Ammon's horn (tissue), 1 donor: ENCODE measurements at regions not wholly inside any gene's neighbourhood (a gene's known extent, or its start where the extent isn't known, plus 50 kb on each side); places are given as distances from the start of the nearest gene placed in this dataset.
"Not testable (repeated sequence)": the region's sequence is repeated elsewhere in the genome, so short reads cannot be mapped to it uniquely, and the experiment has no call there.

Experiments used
- DNase-seq: peaks from one replicate; pipeline ENCODE4 v3.0.0-alpha.2; 2016; ENCODE audit warnings: low spot score

DNA sequence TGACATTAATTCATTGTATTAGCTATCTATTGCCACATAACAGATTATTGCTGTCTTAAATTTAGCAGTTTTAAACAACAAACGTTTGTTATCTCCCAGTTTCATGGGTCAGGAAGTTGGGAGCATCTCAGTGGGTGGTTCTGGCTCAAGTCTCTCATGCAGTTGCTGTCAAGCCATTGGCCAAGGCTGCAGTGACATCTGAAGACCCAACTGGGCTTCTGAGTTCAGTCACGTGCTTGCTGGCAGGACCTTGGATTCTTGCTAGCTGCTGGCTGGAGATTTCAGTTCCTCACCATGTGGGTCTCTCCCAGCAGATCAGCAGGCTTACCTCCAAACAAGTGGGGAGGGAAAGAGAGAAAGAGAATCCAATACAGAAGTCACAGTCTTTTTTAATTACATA lies 152.6 kb upstream of the EXOC2 start:
- no peak for DNase-seq

DNA sequence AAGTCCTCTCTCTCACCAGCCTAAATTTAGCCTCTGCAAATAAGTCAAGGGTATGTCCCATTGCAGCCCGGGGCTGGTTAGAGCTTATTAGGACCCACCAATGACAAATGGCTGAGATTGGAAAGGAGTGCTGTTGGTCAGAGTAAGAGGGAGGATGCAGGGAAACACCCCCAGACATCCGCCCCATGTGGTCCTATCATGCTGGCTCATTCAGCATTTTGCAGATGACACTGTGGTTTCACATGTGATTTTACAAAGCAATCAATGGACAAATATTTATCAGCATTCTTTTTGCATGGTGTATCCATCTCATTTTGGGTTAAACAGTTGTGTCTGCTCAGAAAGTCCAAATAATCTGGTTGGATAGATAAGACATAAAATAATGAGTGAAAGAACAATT lies 152.2 kb upstream of the EXOC2 start:
- no peak for DNase-seq

DNA sequence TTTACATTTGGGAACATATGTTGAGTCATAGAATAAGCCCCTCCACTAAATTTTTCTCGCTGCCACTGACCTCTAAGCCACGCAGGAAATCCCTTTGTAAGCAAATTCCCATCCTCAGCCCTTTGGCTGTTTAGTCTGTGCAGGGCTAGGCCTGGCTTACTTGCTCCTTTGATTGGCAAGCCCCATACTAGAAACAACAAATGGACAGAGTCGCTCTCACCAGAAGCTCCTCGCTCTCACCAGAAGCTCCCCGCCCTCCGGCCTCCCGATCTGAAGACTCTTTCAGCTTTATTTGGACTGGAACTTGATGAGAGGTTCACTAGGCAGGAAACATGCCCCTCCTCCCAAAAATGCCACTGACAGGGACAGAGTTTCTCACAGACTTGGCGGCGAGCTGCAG lies 149.2 kb upstream of the EXOC2 start:
- DNase-seq = no peak

DNA sequence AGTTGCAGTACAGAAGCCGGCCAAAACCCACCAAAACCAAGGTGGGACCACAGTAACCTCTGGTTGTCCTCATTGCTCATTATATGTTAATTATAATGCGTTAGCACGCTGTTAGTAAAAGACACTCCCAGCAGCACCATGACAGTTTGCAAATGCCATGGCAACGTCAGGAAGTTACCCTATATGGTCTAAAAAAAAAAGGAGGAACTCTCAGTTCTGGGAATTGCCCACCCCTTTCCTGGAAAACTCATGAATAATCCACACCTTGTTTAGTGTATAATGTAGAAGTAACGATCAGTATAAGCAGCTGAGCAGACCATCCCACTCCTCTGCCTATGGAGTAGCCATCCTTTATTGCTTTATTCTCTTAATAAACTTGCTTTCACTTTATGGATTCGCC lies 148.6 kb upstream of the EXOC2 start:
- no peak for DNase-seq

DNA sequence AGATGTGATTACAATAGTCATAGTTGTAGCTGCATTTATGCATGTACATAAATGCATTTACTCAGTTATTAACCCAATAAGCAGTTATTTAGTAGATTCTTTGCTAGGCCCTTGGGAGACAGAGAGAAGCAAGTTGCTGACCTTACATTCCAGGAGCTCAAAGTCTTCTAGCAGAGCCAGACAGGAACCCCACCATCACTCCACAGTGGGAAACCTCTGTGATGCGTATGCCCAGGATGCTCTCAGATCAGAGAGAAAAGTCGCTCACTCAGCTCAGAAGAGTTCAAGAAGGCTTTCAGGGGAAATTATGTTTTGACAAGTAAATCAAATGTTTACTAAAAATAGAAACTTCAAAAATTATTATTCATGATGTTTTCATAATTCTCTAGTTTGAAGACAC lies 146.3 kb upstream of the EXOC2 start:
- DNase-seq = no peak

DNA sequence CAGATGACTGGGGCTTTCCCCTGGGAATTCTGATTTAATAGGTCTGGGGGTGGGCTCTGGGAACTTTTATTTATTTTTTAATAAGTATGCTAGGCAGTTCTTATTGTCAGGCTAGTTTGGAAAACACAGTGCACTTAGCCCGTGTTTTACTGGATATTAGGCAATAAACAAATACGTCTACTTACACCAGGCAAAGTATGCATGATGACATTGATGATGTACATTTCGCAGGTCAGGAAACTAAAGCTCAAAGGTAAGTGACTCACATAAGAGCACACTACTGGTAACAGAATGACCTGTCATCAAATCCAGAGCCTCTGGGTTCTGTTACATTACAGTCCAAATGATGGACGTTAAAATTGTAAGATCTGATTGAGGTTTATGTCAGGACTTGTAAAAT lies 144.4 kb upstream of the EXOC2 start:
- no peak for DNase-seq

DNA sequence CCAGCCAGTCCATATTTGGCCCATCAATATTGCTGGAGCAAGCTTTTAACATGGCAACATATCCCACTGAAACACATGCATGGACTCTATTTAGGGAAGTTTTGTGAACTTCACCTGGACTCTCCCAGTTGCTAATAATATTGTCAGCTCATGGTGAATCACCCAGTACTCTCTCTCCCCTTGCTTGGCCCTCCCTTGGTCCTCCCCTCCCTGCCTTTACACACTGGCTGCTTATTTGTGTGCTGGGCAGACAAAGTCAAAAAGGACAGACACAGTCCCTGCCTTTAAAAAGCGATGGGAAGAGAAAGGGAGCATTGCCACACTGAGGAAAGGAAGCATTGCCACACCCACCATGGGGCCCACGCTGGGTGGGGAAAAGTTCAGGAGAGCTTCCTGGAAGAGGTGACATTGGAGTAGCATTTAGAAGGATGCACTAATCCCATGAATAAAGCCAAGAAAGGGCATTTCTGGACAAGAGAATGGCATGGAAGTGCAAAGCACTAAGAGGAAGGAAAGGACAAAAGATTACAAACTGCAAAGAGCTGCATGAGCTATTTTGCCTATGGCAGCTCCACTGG lies 143.4 kb upstream of the EXOC2 start:
- no peak for DNase-seq

DNA sequence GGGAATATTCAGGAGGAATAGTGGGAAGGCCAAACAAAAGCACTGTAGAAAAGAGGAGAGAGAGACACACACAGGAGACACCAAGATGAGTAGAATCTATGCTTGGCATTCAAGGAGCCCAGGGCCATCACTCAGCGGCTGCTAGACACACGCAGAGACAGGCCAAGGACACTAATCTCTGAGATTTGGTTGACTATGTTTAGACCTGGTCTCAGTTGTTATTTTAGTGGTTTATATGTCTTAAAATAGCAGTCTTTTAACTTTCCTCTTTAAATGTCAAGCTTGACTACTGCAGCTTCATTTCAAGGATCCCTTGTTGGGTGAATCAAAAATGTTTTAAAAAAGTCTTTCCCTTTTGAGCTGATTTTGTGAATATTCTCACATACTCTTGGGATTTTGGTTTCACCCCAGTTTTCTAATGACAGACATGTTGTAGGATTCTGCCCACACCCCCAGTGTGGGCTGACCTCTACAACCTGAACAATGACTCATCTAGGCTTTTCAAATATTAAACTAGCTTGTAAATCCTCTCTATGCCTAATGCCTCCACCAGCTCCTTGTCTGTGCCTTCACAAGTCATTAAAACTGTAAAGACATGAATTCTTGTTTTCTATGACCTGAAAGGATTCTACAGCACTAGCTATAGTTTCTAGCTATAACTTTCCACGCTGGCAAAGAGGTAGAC lies 142.7 kb upstream of the EXOC2 start:
- DNase-seq = no peak

DNA sequence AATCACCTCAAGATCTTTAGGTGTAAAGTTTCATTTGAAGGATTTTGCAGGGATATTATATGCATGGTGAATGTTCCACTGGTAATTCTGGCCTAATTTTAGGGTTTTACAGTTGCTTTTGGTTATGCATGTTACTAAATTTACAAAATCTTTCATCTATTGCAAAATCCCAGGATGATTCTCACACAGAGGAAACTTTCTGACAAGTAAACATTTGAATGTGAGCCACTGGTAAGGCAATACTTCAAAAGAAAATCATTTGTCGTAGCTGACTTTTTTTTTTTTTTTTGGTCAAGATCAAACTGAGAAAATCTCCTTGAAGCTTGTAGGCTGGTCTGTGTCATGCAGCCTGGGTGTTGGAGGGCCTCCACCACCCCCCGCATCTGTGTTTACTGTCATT lies 141.9 kb upstream of the EXOC2 start:
- DNase-seq = no peak

DNA sequence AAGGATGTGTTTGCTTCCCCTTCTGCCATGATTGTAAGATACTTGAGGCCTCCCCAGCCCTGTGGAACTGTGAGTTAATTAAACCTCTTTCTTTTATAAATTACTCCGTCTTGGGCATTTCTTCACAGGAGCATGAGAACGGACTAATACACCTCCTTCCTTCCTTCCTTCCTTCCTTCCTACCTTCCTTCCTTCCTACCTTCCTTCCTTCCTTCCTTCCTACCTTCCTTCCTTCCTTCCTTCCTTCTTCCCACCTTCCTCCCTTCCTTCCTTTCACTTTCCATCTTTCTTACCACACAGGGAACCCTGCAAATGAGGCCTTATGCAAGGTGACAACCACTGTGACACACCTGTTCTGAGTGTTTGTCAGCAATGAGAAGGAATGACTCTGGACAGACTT lies 141.3 kb upstream of the EXOC2 start:
- DNase-seq = no peak

DNA sequence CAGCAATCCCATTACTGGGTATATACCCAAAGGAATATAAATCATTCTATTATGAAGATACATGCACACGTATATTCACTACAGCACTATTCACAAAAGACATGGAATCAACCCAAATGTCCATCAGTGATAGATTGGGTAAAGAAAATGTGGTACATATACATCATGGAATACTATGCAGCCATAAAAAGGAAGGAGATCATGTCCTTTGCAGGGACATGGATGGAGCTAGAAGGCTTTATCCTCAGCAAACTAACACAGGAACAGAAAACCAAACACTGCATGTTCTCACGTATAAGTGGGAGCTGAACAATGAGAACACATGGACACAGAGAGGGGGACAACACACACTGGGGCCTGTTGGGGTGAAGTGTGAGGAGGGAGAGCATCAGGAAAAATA lies 139.9 kb upstream of the EXOC2 start:
- not testable (repeated sequence) for DNase-seq

DNA sequence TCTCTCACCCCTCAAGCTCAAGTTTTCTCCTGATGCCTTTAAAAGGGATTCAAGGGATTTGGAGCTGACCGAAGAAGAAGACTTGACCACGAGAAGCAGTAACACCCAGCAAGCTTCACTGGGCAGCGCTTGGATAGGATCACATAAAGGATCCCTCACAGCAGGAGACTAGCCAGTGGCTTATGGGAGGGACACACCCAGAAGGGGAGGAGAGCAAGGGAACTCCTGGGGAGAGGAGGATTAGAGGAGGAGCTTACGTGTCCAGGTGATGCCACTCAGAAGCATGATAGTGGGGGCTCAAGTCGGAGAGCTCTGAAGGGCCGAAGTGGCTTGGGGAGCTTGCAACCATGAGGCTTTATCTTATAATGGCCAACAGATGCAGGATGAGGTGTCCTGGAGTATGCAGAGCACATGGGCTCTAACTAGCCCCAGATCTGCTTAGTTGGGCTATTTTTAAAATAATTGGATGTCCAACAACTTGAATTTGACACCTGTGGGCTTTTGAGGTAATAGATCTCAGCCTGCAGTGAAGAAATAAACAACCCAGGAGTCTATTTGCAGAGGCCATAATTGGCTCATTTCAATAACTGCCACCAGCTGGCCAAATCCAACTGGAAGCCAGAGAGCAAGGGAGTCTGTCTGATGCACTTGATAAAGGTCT lies 137.9 kb upstream of the EXOC2 start:
- DNase-seq = no peak

DNA sequence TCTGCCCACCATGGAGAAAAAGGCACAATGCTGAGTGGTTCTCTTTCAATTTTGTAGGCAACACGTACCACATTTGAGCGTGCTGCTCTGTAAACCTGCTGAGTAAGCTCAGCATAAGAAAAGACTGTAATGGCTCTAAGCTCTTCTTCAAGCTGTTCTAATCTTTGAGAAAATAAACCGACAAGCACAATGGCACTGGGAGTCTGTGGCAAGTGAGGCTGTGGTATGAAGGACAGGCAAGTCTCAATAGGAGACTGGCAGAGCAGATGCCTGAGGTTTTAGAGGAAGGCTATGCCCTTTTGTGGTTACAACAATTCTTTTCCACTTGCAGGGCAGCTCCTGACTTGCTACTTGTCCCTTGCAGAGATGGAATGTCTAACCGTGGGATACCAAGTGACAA lies 136.7 kb upstream of the EXOC2 start:
- DNase-seq = no peak

DNA sequence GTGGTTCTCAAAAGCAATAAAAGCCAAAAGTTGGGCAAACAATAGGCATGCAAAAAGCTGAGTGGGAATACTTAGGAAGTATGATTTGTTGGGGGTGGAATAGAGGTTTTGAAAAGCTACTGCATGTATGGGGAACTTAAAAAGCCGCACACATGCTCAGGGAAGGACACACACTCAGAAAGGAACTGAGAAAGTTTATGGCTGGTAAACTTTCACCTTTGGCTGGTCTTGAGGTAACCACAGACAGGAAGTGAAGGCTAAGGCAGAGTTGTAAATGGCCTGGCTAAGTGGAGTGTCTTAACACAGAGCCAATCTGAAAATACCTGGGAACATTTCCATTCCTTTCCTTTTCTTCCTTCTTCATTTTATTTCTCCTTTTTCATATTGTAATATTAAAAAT lies 134.5 kb upstream of the EXOC2 start:
- DNase-seq = no peak

DNA sequence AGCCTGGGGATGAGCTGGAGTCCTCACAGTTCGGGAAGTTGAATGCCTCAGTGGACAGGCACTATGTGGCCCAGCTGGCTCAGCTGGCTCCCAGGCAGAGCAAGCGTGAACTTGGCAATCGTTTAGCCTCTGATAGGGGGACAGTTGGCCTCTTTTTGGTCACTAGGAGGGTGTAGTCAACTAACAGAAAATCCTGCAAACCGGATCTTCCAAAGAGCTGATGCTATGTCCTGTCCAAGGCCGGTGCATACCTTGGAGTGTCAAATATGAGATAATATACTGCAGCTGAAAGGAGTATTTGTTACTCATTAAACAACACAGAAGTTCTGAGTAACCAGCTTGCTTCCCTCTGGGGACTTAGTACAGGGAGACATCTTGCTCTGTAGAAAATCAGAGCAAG lies 126.2 kb upstream of the EXOC2 start:
- DNase-seq = no peak

DNA sequence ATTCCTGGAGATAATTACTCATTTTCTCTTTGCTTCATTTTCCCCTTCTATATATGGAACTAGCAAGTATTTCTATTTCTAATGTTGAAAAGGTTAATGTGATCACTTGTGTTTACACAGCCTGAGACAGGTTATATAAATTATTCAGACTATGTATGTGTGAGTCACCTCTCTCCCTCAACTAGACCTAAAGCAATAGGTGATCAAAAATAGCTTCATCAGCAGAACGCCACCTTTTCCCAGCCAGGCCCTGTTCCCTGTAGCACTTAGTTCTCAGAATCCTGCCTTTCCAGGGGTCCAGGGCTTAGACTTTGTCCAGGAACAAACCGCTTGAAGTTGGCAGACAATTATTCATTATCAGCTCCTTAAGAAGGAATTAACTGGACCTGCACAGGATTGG lies 125.3 kb upstream of the EXOC2 start:
- no peak for DNase-seq

DNA sequence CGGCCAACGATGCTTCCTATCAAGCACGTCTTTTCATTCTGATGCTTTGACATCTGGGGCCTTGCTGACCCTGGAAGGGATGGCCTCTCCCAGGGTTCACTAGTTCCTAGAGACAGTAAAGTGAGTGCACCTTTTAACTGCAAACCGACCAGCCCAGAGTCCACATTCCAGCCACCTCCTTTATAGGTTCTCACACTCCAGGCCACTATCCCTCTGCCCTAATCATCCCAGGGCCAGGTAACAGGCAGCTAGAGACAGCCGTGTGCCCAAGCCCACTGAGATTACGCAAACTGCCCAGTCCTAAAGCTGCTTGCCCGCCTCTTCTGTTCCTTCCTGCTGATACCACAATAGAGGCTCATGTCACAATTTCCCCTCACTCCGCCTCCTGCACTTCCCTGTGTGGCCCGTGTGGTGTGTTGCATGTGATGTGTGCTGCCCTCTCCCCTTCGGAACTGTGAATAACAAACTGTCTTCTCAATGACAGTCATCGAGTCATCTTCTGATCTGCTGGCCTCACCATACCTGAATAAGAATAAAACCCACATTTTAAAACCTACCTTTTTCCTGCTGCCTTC lies 123.7 kb upstream of the EXOC2 start:
- no peak for DNase-seq

DNA sequence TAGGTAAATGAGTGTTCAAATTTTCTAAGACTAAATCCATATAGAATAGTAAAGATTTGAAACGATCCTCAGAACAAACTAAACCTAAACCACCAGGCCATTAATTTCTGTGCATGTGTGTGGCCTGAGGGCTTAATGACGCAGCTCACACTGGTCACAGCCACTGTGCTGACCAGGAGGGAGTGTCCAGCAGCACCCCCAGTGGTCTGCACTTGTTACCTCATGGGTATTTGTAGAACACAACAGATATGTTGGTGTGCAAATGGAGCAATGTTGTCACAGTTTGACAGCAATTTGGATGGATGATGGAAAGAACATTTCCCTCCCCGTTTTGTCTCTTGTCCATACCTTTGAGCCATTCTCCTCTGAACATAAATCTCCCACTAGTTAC lies 122.4 kb upstream of the EXOC2 start:
- DNase-seq = no peak

DNA sequence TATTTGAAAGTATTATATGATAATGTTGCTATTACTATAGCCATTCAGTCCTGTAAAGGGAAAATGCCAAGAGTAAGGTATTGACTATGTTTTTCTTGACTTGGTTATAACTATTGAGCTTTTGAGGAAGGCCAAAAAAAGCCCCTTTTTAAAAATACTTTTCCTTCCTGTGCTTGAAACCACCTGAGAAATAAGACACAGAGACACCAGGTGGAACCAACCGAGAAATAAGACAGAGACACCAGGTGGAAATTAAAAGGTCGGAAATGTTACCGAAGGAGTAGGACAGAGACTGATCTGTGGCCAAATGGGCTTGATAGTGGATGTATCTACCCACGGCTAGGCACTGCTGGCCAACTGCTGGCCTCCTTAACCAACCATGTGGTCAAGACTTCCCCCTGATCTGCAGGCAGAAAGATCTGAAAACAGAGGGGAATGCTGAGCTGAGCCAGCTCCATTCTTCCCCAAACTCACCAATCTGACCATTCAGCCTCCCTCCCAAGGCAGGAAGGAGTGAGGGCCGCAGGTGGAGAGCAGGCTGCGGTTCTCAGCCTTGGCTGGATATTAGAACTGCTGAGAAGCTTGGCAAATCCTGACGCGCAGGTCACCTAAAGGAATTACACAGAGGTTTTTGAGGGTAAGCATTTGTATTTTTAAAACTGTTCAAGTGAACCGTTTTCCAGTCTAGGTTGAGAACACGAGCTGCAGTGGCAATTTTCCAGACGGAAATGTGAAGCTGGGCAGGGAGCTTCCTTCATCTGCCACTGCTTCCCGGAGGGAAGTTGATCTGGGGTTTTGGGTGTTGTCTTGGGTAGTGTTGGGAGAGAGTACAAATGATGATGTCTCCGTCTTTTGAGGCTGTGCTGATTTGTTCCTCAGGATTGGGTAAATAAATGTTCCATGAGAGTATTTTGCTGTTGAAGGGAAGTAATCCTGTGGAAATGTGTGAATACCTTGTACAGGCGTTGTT lies 121.7 kb upstream of the EXOC2 start:
- DNase-seq = no peak

DNA sequence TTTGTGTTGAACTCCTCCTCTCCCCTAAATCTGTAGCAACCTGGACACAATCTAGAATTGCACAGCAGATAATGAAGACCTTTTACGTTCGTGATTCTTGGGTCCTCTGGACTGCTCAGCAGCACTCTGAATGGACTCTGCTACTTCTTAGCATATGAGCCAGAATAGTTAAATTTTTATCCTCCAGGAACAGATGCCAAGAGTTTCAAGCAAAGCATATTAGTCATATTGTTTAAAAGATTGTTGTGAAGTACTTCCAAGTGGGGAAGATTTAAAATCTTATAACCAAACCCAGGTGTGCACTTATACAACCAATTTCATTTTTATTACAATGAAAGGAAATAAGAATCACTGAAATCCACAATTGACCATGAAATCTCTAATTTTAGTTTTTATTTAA lies 118.9 kb upstream of the EXOC2 start:
- DNase-seq = no peak

DNA sequence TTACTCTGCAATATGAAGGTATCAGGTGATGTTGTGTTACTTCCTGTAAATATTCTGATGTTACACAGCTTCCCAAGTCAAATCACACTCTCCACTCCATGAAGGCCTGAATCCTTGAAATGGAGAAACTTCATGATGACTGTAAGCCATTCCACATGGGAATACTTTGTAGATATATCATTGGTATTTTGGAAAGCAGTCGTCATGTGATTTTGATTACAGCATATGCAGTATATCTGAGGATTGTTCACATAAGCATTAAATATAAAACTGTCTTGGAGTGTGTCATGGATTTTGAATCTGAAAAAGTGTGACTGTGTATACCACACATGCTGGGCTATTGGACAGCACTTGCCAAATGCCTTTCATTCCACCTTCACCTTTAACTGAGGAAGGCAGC lies 118.3 kb upstream of the EXOC2 start:
- no peak for DNase-seq

DNA sequence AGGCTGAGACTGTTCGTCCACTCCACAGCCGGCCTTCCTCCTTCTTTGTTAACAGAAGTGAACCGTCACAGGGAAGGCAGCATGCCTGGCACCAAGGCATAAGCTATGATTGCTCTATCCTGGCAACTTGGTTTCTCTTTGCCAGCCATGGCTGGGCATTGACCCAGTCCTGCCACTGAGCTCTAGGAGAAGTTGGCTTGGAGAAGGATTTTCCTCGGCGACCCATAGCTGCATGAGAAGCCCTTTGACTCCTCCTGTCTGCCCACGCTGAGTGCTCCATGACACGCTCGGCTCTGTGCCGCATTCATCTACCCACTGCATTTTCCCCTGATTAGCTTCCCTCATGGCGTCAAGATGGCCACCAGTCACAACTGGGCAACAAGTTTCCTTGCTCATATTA lies 111.8 kb upstream of the EXOC2 start:
- DNase-seq = peak; percentile 18
